ENCODE measurements at regions not wholly inside any gene's neighbourhood (a gene's known extent, or its start where the extent isn't known, plus 50 kb on each side); places are given as distances from the start of the nearest gene placed in this dataset.

DNA sequence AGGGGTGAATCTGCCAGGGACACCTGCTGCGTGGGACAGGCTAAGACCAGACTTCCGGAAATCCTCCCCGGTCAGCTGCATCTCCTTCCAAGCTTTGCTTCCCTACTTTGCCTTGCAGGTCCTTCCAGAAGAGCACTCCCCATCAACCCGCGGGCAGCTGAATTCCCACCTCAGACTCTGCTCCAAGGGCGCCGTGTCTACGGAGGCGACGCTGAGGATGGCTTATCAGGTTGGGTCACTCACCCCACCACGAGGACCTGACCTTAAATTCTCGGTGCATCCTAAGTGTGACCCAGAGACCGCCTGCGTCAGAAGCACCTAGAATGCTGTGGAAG lies 78.9 kb upstream of the KMT2C start:
- Histone ChIP-seq H3K36me3 (ENCODE audit: control insufficient read depth, insufficient read depth, low read length) (no peaks in the 10 kb centered on the region), H3K4me3 (replicated peaks; ENCODE audit: low read depth, low read length) (no peak overlapping the region), H3K27me3 (replicated peaks; ENCODE audit: control insufficient read depth, insufficient read depth, low read length) (no peaks in the 10 kb centered on the region)
- TF ChIP-seq, protein P1, sequence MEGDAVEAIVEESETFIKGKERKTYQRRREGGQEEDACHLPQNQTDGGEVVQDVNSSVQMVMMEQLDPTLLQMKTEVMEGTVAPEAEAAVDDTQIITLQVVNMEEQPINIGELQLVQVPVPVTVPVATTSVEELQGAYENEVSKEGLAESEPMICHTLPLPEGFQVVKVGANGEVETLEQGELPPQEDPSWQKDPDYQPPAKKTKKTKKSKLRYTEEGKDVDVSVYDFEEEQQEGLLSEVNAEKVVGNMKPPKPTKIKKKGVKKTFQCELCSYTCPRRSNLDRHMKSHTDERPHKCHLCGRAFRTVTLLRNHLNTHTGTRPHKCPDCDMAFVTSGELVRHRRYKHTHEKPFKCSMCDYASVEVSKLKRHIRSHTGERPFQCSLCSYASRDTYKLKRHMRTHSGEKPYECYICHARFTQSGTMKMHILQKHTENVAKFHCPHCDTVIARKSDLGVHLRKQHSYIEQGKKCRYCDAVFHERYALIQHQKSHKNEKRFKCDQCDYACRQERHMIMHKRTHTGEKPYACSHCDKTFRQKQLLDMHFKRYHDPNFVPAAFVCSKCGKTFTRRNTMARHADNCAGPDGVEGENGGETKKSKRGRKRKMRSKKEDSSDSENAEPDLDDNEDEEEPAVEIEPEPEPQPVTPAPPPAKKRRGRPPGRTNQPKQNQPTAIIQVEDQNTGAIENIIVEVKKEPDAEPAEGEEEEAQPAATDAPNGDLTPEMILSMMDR (IDR thresholded peaks at IDR 0.05; ENCODE audit: insufficient read depth, low read length, poor library complexity, severe bottlenecking) = no peak
- no peak for DNase-seq (ENCODE audit: extremely low read depth, insufficient read length)

DNA sequence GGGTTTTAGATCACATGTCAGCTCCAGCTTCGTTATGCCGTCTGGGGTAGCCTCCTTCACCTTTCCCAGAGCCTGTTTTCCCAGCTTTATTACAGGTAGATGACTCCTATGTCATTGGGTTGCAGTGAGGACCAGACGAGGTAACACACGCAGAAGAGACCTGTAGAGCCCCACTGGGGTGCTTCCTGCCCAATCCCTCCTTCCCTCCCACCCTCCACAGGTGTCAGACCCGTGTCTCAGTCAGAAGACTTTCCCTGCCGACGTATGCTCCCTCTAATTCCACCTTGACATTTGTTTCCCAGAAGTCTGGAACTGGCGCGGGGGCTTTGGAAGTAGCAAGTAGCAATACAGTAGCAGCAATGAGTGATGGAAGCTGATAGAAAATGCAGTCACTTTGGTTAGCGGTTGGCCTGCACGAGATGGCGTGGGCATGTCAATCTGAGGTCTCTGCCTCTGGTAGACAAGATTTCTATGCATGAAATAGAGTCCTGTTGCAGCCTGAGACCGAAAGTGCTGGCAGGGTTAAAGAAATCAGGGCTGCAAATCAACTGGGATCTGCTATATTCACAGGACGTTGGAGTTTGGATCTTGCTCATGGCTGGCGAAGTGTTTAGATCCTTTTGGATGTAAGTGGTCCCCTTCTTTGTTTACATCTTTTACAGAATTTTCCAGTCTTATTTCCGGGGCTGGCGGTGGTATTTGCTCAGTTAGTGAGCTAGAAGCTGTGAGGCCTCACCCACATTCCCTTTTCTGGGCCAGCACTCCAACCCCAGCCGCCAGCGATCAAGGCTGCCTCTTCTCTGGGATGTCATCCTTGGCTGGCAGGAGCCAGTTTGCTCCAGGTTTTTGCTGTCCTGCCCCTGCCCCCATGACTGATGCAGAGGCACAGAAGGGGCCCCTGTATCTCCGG lies 78.3 kb upstream of the KMT2C start:
- no peaks in the 10 kb centered on the region for H3K27me3 ChIP-seq (replicated peaks; ENCODE audit: control insufficient read depth, insufficient read depth, low read length)
- no peak overlapping the region for H3K4me3 ChIP-seq (replicated peaks; ENCODE audit: low read depth, low read length)
- H3K36me3 ChIP-seq (ENCODE audit: control insufficient read depth, insufficient read depth, low read length) = no peaks in the 10 kb centered on the region
- DNase-seq (ENCODE audit: extremely low read depth, insufficient read length) = no peak
- TF ChIP-seq, protein P1 (IDR thresholded peaks at IDR 0.05; ENCODE audit: insufficient read depth, low read length, poor library complexity, severe bottlenecking) = no peak

DNA sequence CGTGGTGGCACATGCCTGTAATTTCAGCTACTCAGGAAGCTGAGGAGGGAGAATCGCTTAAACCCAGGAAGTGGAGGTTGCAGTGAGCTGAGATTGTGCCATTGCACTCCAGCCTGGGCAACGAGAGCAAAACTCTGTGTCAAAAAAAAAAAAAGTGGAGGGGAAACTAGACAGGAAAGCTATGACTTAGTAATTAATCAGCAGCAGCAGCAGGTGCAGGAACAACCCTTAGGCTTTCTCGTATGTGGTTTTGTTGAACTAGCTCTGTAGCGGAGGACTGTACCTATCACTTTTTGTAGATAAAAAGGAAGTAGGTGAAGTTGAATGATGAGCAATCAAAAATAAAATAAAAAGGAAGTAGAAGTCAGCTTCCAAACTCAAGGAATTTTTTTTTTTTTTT lies 76.9 kb upstream of the KMT2C start:
- Histone ChIP-seq H3K27me3 (replicated peaks; ENCODE audit: control insufficient read depth, insufficient read depth, low read length) (no peaks in the 10 kb centered on the region), H3K36me3 (ENCODE audit: control insufficient read depth, insufficient read depth, low read length) (no peaks in the 10 kb centered on the region), H3K4me3 (replicated peaks; ENCODE audit: low read depth, low read length) (no peak overlapping the region)
- no peak for DNase-seq (ENCODE audit: extremely low read depth, insufficient read length)
- TF ChIP-seq, protein P1 (IDR thresholded peaks at IDR 0.05; ENCODE audit: insufficient read depth, low read length, poor library complexity, severe bottlenecking) = no peak

DNA sequence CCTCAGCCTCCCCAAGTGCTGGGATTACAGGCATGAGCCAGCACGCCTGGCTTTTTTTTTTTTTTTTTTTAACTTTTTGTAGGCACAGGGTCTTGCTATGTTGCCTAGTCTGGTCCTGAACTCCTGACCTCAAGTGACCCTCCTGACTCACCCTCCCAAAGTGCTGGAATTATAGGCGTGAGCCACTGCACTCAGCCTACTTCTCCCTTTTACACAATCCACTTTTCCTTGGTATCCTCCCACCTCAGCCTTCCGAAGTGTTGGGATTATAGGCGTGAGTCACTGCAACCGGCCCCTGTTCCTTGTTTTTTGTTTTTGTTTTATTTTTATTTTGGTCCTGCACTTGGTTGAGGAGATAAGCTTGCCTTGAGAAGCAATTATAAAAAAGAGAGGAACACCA lies 75.9 kb upstream of the KMT2C start:
- Histone ChIP-seq H3K4me3 (replicated peaks; ENCODE audit: low read depth, low read length) (no peak overlapping the region), H3K27me3 (replicated peaks; ENCODE audit: control insufficient read depth, insufficient read depth, low read length) (no peaks in the 10 kb centered on the region), H3K36me3 (ENCODE audit: control insufficient read depth, insufficient read depth, low read length) (no peaks in the 10 kb centered on the region)
- TF ChIP-seq, protein P1 (IDR thresholded peaks at IDR 0.05; ENCODE audit: insufficient read depth, low read length, poor library complexity, severe bottlenecking) = no peak
- DNase-seq (ENCODE audit: extremely low read depth, insufficient read length) = no peak

DNA sequence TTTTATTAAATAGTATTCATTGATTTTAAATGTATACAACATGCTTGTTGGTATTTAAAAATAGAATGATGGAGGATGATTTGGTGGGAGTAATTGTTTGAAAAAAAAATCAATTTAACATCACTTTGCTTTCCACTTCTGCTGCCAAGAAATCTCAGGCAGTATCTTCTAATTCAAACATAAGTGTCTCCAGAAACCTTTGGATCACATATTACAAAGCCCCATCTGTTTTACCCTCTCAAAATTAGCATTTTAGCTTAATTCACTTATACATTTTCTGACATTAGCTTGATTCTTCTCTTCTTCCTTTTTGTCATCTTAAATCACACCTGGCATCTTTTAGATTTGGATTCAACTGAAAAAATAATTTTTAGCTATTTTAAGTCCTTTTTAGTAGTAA lies 72.9 kb upstream of the KMT2C start:
- no peak for DNase-seq (ENCODE audit: extremely low read depth, insufficient read length)
- H3K36me3 ChIP-seq (ENCODE audit: control insufficient read depth, insufficient read depth, low read length) = no peaks in the 10 kb centered on the region
- no peak overlapping the region for H3K4me3 ChIP-seq (replicated peaks; ENCODE audit: low read depth, low read length)
- TF ChIP-seq, protein P1 (IDR thresholded peaks at IDR 0.05; ENCODE audit: insufficient read depth, low read length, poor library complexity, severe bottlenecking) = no peak
- H3K27me3 ChIP-seq (replicated peaks; ENCODE audit: control insufficient read depth, insufficient read depth, low read length) = no peaks in the 10 kb centered on the region
